AG20443 (cell line): ENCODE measurements at regions not wholly inside any gene's neighbourhood (a gene's known extent, or its start where the extent isn't known, plus 50 kb on each side); places are given as distances from the start of the nearest gene placed in this dataset.
A peak's percentile ranks its signal among the peaks of the same experiment; 100 is the strongest.

Experiments used
- DNase-seq: peaks from one replicate; pipeline ENCODE4 v3.0.0; 2012; ENCODE audit warnings: low spot score, mixed read lengths

GRCh38 chr2:181770150-181770549 lies 89.8 kb upstream of the NEUROD1 start:
- no peak for DNase-seq

- DNase-seq: no peak
Measured at GRCh38 chr2:181771356-181771755, 91.0 kb upstream of the NEUROD1 start.

GRCh38 chr2:181772334-181772733 lies 92.0 kb upstream of the NEUROD1 start:
- no peak for DNase-seq

GRCh38 chr2:181772777-181773176 lies 92.5 kb upstream of the NEUROD1 start:
- DNase-seq: no peak

GRCh38 chr2:181774685-181775084 lies 94.4 kb upstream of the NEUROD1 start:
- DNase-seq: no peak

- no peak for DNase-seq
Measured at GRCh38 chr2:181776336-181776735, 96.0 kb upstream of the NEUROD1 start.

- DNase-seq: no peak
Measured at GRCh38 chr2:181777734-181778133, 97.4 kb upstream of the NEUROD1 start.

GRCh38 chr2:181778621-181779201 lies 98.4 kb upstream of the NEUROD1 start:
- DNase-seq: no peak

GRCh38 chr2:181779288-181780021 lies 99.1 kb upstream of the NEUROD1 start:
- DNase-seq: no peak

GRCh38 chr2:181780047-181780651 lies 99.8 kb upstream of the NEUROD1 start:
- DNase-seq: no peak

- no peak for DNase-seq
Measured at GRCh38 chr2:181780657-181781056, 100.3 kb upstream of the NEUROD1 start.

- no peak for DNase-seq
Measured at GRCh38 chr2:181781078-181781786, 100.9 kb upstream of the NEUROD1 start.

- DNase-seq: no peak
Measured at GRCh38 chr2:181782660-181783059, 102.3 kb upstream of the NEUROD1 start.

- DNase-seq: peak; percentile 28
Measured at GRCh38 chr2:181784556-181784955, 104.2 kb upstream of the NEUROD1 start.

GRCh38 chr2:181785691-181786344 lies 105.5 kb upstream of the NEUROD1 start:
- peak; percentile 52 for DNase-seq

- no peak for DNase-seq
Measured at GRCh38 chr2:181786371-181787228, 104.9 kb upstream of the ITPRID2 start.

GRCh38 chr2:181787310-181788048 lies 104.1 kb upstream of the ITPRID2 start:
- DNase-seq: no peak

GRCh38 chr2:181788897-181789555 lies 102.5 kb upstream of the ITPRID2 start:
- DNase-seq: no peak

- no peak for DNase-seq
Measured at GRCh38 chr2:181789827-181790448, 101.6 kb upstream of the ITPRID2 start.
